Nephron progenitor cell (in vitro differentiated cells): ENCODE measurements at regions not wholly inside any gene's neighbourhood (a gene's known extent, or its start where the extent isn't known, plus 50 kb on each side); places are given as distances from the start of the nearest gene placed in this dataset.

Experiments
- DNase-seq: peaks from one replicate; pipeline ENCODE4 v3.0.0; 2021
- H3K27ac Mint-ChIP-seq: 2 replicates; pipeline ENCODE4 v1.8.0; 2021; ENCODE audit warnings: mild to moderate bottlenecking, moderate library complexity, mixed read lengths
- H3K27me3 Mint-ChIP-seq: 2 replicates; pipeline ENCODE4 v1.8.0; 2021; ENCODE audit warnings: mild to moderate bottlenecking, low read depth, mixed read lengths; ENCODE audit not compliant: poor library complexity
- H3K36me3 Mint-ChIP-seq: 2 replicates; pipeline ENCODE4 v1.8.0; 2021; ENCODE audit warnings: low read depth, mixed read lengths
- H3K4me1 Mint-ChIP-seq: 2 replicates; pipeline ENCODE4 v1.8.0; 2021; ENCODE audit warnings: mixed read lengths
- H3K4me3 Mint-ChIP-seq: 2 replicates; pipeline ENCODE4 v1.8.0; 2021; ENCODE audit warnings: mild to moderate bottlenecking, moderate library complexity, mixed read lengths
- H3K9me3 Mint-ChIP-seq: 2 replicates; pipeline ENCODE4 v1.8.0; 2021; ENCODE audit warnings: mild to moderate bottlenecking, moderate library complexity, mixed read lengths
- CTCF ChIP-seq: fragments of 200-600 bp; sonication (generic); IDR thresholded peaks from 2 replicates; pipeline ENCODE4 v1.5.0; 2021; ENCODE audit warnings: antibody characterized with exemption

DNA sequence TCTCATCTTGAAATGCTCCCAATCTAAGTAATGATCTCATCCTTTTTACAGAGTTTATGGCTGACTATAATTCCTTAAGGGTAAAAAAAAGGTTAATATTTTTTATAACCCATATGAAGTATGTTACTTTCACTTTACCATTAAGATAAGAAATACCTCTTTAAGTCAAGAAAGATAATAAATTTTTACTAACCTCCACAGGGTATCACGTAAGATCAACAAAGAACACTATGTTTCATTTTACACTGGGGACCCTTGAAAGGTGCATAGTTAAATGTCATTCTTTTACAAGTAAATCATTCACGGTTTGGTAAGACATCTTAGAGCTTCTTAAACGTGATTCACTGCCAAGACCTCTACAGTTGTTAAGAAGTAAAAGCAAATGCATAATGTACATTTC, 472.7 kb upstream of the CDH9 start:
- no peaks in the 10 kb centered on the region for H3K36me3 Mint-ChIP-seq
- H3K4me3 Mint-ChIP-seq: no peak overlapping the region
- no peak overlapping the region for H3K27ac Mint-ChIP-seq
- DNase-seq: no peak
- H3K27me3 Mint-ChIP-seq: peaks cover 3% of the 10 kb centered on the region
- H3K9me3 Mint-ChIP-seq: no peaks in the 10 kb centered on the region
- TF ChIP-seq CTCF: no peak
- no peaks in the 10 kb centered on the region for H3K4me1 Mint-ChIP-seq

GRCh38 chr5:27503813-27504212, 465.4 kb upstream of the CDH9 start:
- no peak for TF ChIP-seq CTCF
- no peak overlapping the region for H3K4me3 Mint-ChIP-seq
- DNase-seq: no peak
- no peaks in the 10 kb centered on the region for H3K9me3 Mint-ChIP-seq
- H3K4me1 Mint-ChIP-seq: peaks cover 5% of the 10 kb centered on the region
- no peaks in the 10 kb centered on the region for H3K27me3 Mint-ChIP-seq
- H3K27ac Mint-ChIP-seq: peak overlapping the region; percentile 24
- no peaks in the 10 kb centered on the region for H3K36me3 Mint-ChIP-seq

- H3K9me3 Mint-ChIP-seq: no peaks in the 10 kb centered on the region
- H3K27me3 Mint-ChIP-seq: no peaks in the 10 kb centered on the region
- TF ChIP-seq CTCF: no peak
- H3K36me3 Mint-ChIP-seq: no peaks in the 10 kb centered on the region
- H3K4me1 Mint-ChIP-seq: peaks cover 5% of the 10 kb centered on the region
- no peak for DNase-seq
- H3K4me3 Mint-ChIP-seq: no peak overlapping the region
- H3K27ac Mint-ChIP-seq: no peak overlapping the region
These were observed 463.9 kb upstream of the CDH9 start for GRCh38 chr5:27502236-27502635.

DNA sequence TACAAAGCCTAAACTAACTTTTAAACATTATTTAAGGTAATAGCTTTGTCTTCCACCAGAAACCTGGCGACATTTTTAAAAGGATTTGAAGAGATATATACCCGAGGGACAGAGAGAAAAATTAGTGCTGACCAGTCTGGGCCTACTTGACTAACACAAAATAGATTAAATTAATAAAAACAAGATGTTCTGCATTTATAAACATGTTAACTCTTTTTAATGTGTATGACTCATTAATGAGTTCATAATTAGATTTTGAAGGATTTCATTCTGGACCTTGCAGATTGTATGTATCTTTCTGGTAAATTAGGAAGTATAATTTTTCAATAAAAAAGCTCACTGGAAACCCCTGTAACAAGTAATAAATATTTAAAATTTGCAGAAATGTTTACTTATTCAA, 459.1 kb upstream of the CDH9 start:
- DNase-seq: no peak
- Mint-ChIP-seq H3K36me3 (no peaks in the 10 kb centered on the region), H3K4me1 (no peaks in the 10 kb centered on the region), H3K27ac (no peak overlapping the region), H3K4me3 (no peak overlapping the region), H3K9me3 (no peaks in the 10 kb centered on the region), H3K27me3 (no peaks in the 10 kb centered on the region)
- no peak for TF ChIP-seq CTCF

- no peaks in the 10 kb centered on the region for H3K4me1 Mint-ChIP-seq
- H3K4me3 Mint-ChIP-seq: no peak overlapping the region
- no peaks in the 10 kb centered on the region for H3K36me3 Mint-ChIP-seq
- DNase-seq: no peak
- H3K9me3 Mint-ChIP-seq: no peaks in the 10 kb centered on the region
- H3K27me3 Mint-ChIP-seq: no peaks in the 10 kb centered on the region
- TF ChIP-seq CTCF: no peak
- H3K27ac Mint-ChIP-seq: no peak overlapping the region
These were observed 456.5 kb upstream of the CDH9 start for GRCh38 chr5:27494887-27495286.

DNA sequence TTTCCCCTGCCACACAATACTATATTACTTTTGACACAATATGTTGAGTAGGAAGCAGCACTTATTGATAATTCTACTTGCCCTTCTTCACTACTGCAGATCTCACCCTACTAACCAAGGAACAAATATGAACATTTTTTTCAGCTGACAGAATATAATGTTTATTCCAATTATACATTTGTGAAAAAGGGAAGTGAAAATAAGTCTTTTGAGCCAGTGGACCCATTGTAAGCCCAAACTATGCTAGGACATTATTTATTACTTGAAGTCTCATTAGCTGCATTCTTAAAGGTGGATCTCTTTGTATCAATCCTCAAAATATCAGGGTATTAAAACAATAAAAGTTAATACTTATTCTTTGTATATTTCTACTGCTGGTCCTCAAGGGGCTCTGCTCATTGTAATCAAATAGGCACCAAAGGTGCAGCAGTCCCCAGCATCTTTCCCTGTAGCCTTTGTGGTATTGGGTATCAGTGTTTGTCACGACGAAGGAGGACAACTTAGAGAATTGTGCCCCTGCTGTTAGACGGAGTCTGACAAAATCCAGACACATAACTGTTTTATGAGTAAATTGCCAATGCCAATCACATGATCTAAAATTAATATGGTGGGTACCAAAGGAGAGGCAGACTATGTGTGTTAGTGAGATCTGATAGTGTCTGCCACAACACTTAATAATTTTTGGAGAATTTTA, 453.5 kb upstream of the CDH9 start:
- H3K9me3 Mint-ChIP-seq: no peaks in the 10 kb centered on the region
- H3K36me3 Mint-ChIP-seq: no peaks in the 10 kb centered on the region
- no peaks in the 10 kb centered on the region for H3K27me3 Mint-ChIP-seq
- H3K4me3 Mint-ChIP-seq: no peak overlapping the region
- TF ChIP-seq CTCF: no peak
- no peak for DNase-seq
- no peak overlapping the region for H3K27ac Mint-ChIP-seq
- H3K4me1 Mint-ChIP-seq: no peaks in the 10 kb centered on the region
